Thymus (tissue), 11 donors: ENCODE measurements at regions not wholly inside any gene's neighbourhood (a gene's known extent, or its start where the extent isn't known, plus 50 kb on each side); places are given as distances from the start of the nearest gene placed in this dataset.

ENCODE experiments used
- DNase-seq, 9 donors: peaks; one replicate each; pipeline ENCODE4 v3.0.0-alpha.2; 2013; ENCODE audit warnings: low spot score in 9 of 9, low read depth in 6 of 9, missing footprints in 1 of 9
- H3K27ac ChIP-seq, 2 donors: one replicate each; pipeline ENCODE4 v1.5.1; 2013; ENCODE audit warnings: control low read depth in 1 of 2, low read depth in 1 of 2, low read length in 1 of 2, mild to moderate bottlenecking in 1 of 2, moderate library complexity in 1 of 2
- H3K27me3 ChIP-seq, 2 donors: one replicate each; pipeline ENCODE4 v1.5.1; 2013; ENCODE audit warnings: low read length in 1 of 2; ENCODE audit not compliant: control insufficient read depth in 2 of 2, insufficient read depth in 1 of 2
- H3K36me3 ChIP-seq, 2 donors: one replicate each; pipeline ENCODE4 v1.5.1; 2013; ENCODE audit warnings: low read length in 1 of 2, mild to moderate bottlenecking in 1 of 2, moderate library complexity in 1 of 2; ENCODE audit not compliant: control insufficient read depth in 2 of 2, insufficient read depth in 2 of 2
- H3K4me1 ChIP-seq, 2 donors: one replicate each; pipeline ENCODE4 v1.5.1; 2013; ENCODE audit warnings: low read length in 2 of 2; ENCODE audit not compliant: control insufficient read depth in 2 of 2, insufficient read depth in 2 of 2
- H3K4me3 ChIP-seq, 2 donors: one replicate each; pipeline ENCODE4 v1.5.1; 2013; ENCODE audit warnings: low read length in 2 of 2, control low read depth in 1 of 2, mild to moderate bottlenecking in 1 of 2
- H3K9me3 ChIP-seq, 2 donors: one replicate each; pipeline ENCODE4 v1.5.1; 2013; ENCODE audit warnings: low read length in 1 of 2, mild to moderate bottlenecking in 1 of 2; ENCODE audit not compliant: control insufficient read depth in 2 of 2, insufficient read depth in 1 of 2
- WGBS: extraction: QIAGEN DNeasy Blood & Tissue Kit; methylation state at CpG from one replicate; pipeline ENCODE4 v1.1.7; 2013; 5-methylcytosine and 5-hydroxymethylcytosine counted together
- donor health status: healthy.

GRCh38 chr6:126945812-126946360 is 172.6 kb upstream of the RSPO3 start:
- no peaks in the 10 kb centered on the region for H3K4me1 ChIP-seq
- H3K4me3 ChIP-seq = no peak overlapping the region
- no peaks in the 10 kb centered on the region for H3K9me3 ChIP-seq
- no peaks in the 10 kb centered on the region for H3K27me3 ChIP-seq
- no peaks in the 10 kb centered on the region for H3K36me3 ChIP-seq
- DNase-seq = no peak
- 95% methylated on average over 2 of the region's 2 CpGs for WGBS
- no peak overlapping the region for H3K27ac ChIP-seq

GRCh38 chr6:126947070-126947469 is 171.4 kb upstream of the RSPO3 start:
- Histone ChIP-seq H3K36me3 (no peaks in the 10 kb centered on the region), H3K27ac (no peak overlapping the region), H3K4me3 (no peak overlapping the region), H3K27me3 (no peaks in the 10 kb centered on the region), H3K4me1 (no peaks in the 10 kb centered on the region), H3K9me3 (no peaks in the 10 kb centered on the region)
- 75% methylated on average over 4 of the region's 4 CpGs for WGBS
- no peak for DNase-seq

GRCh38 chr6:126949786-126950185 is 168.7 kb upstream of the RSPO3 start:
- Histone ChIP-seq H3K4me3 (no peak overlapping the region), H3K4me1 (no peaks in the 10 kb centered on the region), H3K27ac (no peak overlapping the region), H3K36me3 (no peaks in the 10 kb centered on the region), H3K27me3 (no peaks in the 10 kb centered on the region), H3K9me3 (no peaks in the 10 kb centered on the region)
- no peak for DNase-seq
- WGBS = 75% methylated on average over 1 of the region's 1 CpG

DNA sequence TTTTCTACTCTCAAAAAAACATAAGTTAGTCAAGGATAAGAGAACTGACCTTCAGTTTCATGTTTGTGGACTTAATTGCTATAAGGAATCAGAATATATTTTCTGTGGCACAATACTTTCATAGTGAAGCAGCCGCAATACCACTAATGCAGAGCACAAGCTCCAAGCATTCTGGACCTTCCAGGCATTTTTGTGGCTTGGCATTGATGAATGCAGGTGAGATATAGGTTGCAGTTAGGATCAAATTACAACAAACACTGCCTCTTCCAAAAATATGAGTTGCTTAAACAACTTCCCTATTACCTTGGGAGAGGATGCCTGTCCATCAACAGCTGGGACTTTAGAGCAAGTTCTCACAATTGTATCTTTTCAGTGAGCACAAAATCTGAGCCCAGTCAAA is 162.8 kb upstream of the RSPO3 start:
- WGBS = 93% methylated on average over 1 of the region's 1 CpG
- no peaks in the 10 kb centered on the region for H3K27me3 ChIP-seq
- no peaks in the 10 kb centered on the region for H3K9me3 ChIP-seq
- no peaks in the 10 kb centered on the region for H3K4me1 ChIP-seq
- no peak overlapping the region for H3K27ac ChIP-seq
- DNase-seq = no peak
- H3K36me3 ChIP-seq = no peaks in the 10 kb centered on the region
- no peak overlapping the region for H3K4me3 ChIP-seq

DNA sequence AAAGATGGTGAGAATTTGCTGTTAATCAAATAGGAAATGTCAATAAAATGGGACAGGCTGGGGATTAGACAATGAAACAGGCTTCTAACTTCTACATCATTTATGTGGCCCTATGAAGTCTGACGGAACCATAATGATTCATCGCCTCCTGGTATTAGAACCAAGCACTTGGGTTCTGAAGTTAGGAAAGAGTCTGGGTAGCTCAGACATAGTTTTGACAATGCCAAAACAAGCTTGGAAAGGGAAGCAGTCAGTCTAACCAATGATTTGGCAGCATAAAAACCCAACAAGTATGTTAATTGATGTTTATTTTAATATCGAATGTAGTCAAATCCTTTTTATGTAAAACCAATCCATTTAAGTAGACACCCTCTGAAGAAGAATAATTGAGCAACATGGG is 160.8 kb upstream of the RSPO3 start:
- Histone ChIP-seq H3K36me3 (no peaks in the 10 kb centered on the region), H3K27ac (no peak overlapping the region), H3K27me3 (no peaks in the 10 kb centered on the region), H3K9me3 (no peaks in the 10 kb centered on the region), H3K4me3 (no peak overlapping the region), H3K4me1 (no peaks in the 10 kb centered on the region)
- 98% methylated on average over 3 of the region's 3 CpGs for WGBS
- no peak for DNase-seq

GRCh38 chr6:126959765-126960164 is 158.7 kb upstream of the RSPO3 start:
- Histone ChIP-seq H3K27me3 (no peaks in the 10 kb centered on the region), H3K27ac (no peak overlapping the region), H3K4me1 (no peaks in the 10 kb centered on the region), H3K36me3 (no peaks in the 10 kb centered on the region), H3K4me3 (no peak overlapping the region), H3K9me3 (no peaks in the 10 kb centered on the region)
- WGBS = 85% methylated on average over 1 of the region's 1 CpG
- no peak for DNase-seq

DNA sequence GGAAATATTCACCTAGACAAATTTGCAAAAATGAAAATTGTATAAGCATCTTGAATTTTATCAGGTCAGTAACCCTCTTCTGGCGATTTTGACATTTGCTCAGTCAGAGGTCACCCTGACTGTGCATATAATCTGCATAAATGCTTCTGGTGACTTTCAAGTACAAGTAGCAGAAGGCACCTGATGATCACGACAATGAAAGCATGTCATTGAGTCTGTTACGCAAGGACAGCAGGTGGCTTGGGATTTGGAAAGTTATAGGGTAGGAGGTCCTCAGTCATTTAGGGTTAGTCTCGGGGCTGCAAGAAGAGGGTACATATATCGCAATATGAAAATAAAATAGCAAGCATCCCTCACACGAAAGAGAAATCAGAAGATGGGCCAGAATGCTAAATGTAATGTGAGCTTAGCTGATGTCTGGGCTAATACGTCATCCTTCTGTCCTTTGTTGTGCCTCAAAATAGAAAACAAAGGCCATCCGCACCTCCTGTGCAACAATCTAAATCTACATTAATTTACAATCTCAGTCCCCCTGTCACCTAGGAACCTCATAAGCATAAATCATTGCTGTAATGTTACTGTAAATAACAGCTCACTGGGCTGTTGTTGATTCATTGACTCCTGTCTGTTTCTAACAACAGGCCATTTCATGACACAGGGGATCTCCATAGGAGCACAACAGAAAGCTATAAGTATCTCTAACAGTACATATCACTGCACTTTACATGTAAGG is 155.2 kb upstream of the RSPO3 start:
- no peaks in the 10 kb centered on the region for H3K9me3 ChIP-seq
- no peaks in the 10 kb centered on the region for H3K27me3 ChIP-seq
- 84% methylated on average over 8 of the region's 8 CpGs for WGBS
- H3K4me3 ChIP-seq = no peak overlapping the region
- no peaks in the 10 kb centered on the region for H3K4me1 ChIP-seq
- no peak for DNase-seq
- H3K36me3 ChIP-seq = no peaks in the 10 kb centered on the region
- H3K27ac ChIP-seq = no peak overlapping the region

DNA sequence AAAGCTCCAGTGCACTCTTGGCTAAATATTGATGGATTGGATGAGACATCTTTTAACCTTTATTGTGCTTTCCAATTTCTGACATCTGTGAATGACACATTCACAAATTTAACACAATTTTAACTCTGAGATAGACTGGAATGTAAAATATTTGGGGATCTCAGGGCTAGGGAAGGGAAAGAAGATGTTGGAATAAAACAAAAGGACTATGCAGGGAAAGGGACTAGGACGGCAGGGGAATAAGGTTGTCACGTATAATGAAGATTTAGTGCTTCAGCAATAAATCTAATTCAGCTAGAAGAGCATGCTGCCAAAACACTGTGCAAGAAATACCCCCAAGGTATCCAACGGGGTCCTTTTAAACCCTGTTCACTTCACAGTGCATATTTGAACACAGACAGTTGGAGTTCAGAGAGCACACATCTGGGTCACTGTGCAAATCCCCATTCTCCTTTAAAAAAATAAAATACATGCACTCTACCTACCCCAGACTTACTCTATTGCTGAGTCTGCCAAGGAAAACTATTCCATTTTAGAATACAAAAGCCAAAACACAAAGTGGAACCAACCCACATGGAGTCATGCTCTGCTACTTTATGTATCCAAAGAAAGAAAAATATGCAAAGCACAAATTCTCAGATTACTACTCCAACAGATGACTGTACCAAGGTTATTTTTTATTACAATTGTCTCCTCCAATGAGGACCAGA is 151.0 kb upstream of the RSPO3 start:
- Histone ChIP-seq H3K4me3 (no peak overlapping the region), H3K27ac (no peak overlapping the region), H3K4me1 (no peaks in the 10 kb centered on the region), H3K9me3 (no peaks in the 10 kb centered on the region), H3K27me3 (no peaks in the 10 kb centered on the region), H3K36me3 (no peaks in the 10 kb centered on the region)
- no peak for DNase-seq
- WGBS = 74% methylated on average over 3 of the region's 3 CpGs

GRCh38 chr6:126976253-126976797 is 142.1 kb upstream of the RSPO3 start:
- Histone ChIP-seq H3K4me3 (no peak overlapping the region), H3K27ac (no peak overlapping the region), H3K4me1 (no peaks in the 10 kb centered on the region), H3K27me3 (no peaks in the 10 kb centered on the region), H3K36me3 (no peaks in the 10 kb centered on the region), H3K9me3 (no peaks in the 10 kb centered on the region)
- no peak for DNase-seq
- WGBS = 83% methylated on average over 2 of the region's 2 CpGs
